HFF-Myc (cell line): ENCODE measurements at regions not wholly inside any gene's neighbourhood (a gene's known extent, or its start where the extent isn't known, plus 50 kb on each side); places are given as distances from the start of the nearest gene placed in this dataset.

Experiments used
- DNase-seq: peaks from one replicate; pipeline ENCODE4 v3.0.0-alpha.2; 2011; ENCODE audit warnings: low read depth; ENCODE audit errors: extremely low read depth
- H3K4me3 ChIP-seq: replicated peaks from 2 replicates; pipeline ENCODE4 v1.5.1; 2011; ENCODE audit warnings: low read depth, mild to moderate bottlenecking, control low read depth, low read length
- TF ChIP-seq, protein P1 (sequence below): IDR thresholded peaks from 2 replicates; pipeline ENCODE4 v1.5.1; 2012; ENCODE audit warnings: mild to moderate bottlenecking, low read depth, low read length, control low read depth; ENCODE audit errors: missing control alignments

DNA sequence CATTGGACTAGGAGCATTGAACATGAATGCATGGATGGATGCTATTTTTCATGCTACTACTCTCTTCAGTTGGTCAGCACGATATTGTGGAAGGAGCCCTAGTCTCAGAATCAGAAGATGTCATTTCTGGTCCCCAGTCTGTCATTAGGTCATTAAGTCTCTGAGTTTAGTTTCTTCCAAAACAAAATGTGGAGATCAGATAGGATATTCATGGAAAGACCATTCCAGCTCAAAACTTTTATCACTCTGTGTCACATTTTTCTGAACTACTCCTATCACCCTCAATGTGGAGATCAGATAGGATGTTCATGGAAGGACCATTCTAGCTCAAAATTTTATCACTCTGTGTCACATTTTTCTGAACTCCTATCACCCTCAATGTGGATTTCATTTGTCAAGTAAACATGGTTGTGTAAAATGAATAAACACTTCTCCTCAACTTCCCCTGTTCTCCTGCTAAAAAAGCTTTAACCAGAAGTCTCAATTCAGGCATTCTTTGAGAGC, 296.8 kb downstream of the MRPS30 start:
- TF ChIP-seq, protein P1, sequence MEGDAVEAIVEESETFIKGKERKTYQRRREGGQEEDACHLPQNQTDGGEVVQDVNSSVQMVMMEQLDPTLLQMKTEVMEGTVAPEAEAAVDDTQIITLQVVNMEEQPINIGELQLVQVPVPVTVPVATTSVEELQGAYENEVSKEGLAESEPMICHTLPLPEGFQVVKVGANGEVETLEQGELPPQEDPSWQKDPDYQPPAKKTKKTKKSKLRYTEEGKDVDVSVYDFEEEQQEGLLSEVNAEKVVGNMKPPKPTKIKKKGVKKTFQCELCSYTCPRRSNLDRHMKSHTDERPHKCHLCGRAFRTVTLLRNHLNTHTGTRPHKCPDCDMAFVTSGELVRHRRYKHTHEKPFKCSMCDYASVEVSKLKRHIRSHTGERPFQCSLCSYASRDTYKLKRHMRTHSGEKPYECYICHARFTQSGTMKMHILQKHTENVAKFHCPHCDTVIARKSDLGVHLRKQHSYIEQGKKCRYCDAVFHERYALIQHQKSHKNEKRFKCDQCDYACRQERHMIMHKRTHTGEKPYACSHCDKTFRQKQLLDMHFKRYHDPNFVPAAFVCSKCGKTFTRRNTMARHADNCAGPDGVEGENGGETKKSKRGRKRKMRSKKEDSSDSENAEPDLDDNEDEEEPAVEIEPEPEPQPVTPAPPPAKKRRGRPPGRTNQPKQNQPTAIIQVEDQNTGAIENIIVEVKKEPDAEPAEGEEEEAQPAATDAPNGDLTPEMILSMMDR: no peak
- DNase-seq: no peak

DNA sequence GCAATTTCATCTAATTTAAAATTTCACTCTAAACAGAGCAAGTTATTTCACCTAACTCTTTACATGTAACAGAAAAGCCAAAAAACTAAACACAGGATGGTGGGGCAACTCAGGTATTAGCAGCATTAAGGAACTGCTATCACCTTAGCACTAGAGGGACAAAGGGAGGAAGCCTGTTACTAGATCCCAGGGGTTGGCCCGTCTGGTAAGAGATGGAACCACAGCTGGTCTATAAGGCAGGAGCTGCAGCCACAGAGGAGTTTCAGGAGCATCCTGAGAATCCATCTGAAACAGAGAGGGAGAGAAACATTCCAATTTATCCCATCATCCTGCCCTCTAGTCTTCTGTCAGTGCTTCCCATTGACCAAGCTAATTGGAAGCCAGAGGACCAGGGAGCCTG, 300.3 kb downstream of the MRPS30 start:
- H3K4me3 ChIP-seq: no peak overlapping the region
- TF ChIP-seq, protein P1: no peak
- no peak for DNase-seq

More for the DNA sequence above, 296.8 kb downstream of the MRPS30 start:
- no peak overlapping the region for H3K4me3 ChIP-seq

DNA sequence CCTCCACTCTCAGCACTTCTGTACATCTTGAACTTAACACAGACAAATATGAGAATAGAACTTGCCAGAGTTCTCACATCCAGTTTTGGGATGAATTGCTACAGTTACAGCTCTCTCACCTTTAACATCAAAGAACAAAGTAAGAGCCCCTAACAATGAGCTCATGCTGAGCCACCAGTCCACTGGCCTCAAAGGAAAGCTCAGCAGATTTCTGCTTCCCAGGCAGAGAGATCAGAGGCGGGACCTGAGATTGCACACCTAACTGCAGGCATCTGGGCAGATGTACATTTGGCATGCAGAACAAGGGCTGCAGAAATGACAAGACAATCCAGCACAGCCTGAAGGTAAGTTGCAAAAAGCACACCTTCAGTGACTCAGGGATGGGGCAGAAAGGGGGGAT, 300.9 kb downstream of the MRPS30 start:
- no peak for DNase-seq
- H3K4me3 ChIP-seq: no peak overlapping the region
- TF ChIP-seq, protein P1: no peak

DNA sequence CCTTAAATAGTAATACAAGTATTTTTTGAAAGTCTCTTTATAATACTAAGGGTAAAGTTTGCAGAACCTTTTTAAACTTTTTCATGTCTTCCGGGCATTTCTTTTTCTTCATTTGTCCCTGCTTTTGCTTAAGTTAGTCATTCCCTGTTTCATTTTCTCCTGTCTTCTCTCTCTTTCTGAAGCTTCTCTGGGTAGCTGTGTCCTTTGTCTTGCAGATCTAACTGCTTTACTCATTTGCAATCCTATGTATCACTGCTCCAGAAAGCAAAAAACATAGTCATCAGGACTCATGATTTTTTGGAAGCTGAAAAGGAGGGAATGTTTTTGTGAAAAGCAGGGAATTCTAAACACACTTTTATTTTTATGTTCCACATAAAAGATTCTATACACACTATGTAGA, 301.7 kb downstream of the MRPS30 start:
- no peak overlapping the region for H3K4me3 ChIP-seq
- DNase-seq: no peak
- TF ChIP-seq, protein P1: no peak

DNA sequence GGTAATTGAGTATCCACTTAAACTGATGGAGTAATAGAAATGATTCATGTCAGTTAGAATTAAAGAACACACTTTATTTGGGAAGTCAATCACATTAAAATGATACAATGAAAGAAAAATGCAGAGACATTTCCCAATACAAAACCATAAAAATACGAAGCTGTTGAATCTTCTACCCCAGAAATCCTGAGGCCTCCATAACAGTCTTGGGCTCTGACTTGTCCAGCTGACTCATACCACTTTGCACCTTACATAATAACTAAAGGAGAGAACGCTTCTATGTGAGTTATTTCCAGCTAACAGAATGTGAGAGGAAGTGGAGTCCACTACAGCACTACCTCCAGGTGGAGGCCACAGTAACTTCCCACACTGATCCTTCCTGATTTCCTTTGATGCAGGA, 305.0 kb downstream of the MRPS30 start:
- TF ChIP-seq, protein P1: no peak
- H3K4me3 ChIP-seq: no peak overlapping the region
- DNase-seq: no peak

DNA sequence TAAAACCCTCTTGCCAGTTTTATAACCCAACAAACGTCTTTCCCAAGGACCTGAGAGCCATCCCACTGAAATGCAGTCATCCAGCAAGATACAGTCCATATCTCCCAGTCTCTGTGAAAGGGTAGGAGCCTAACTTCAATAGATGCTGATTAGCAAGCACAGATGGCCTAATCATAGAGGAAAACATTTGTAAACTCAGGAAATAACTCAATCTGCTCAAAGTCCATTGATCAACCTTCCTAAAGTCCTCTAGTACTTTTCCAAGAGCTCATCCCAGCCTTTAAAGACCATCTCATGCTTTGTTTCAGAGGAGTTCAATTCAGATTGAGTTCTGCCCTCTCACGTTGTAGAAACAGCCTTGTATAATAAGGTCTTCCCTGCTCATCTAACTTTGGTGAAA, 324.2 kb downstream of the MRPS30 start:
- no peak for DNase-seq
- TF ChIP-seq, protein P1: no peak
- no peak overlapping the region for H3K4me3 ChIP-seq

DNA sequence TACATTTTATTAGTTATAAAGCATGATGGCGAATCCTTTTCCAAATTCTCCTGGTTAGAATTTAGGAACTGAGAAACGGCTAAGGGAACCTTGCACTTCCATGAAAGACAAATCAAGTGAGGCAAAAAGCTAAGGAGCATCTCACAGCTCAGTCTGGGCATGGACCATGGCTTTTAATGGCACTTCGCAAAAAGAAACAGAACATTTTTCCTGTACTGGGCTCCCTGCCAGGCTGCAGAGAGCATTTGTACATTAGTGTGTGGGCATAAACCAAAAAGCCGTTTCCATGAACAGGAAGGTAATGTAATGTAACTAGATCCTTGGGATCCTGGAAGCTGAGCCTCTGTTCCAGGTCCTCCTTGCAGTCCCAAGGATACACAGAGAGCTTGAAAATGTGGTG, 354.2 kb downstream of the MRPS30 start:
- no peak for DNase-seq

More for the DNA sequence above, 354.2 kb downstream of the MRPS30 start:
- H3K4me3 ChIP-seq: no peak overlapping the region
- TF ChIP-seq, protein P1: no peak
